Right ventricle myocardium inferior (tissue), 1 donor: ENCODE measurements at regions not wholly inside any gene's neighbourhood (a gene's known extent, or its start where the extent isn't known, plus 50 kb on each side); places are given as distances from the start of the nearest gene placed in this dataset.
A peak's percentile ranks its signal among the peaks of the same experiment; 100 is the strongest.
"Not testable (repeated sequence)": the region's sequence is repeated elsewhere in the genome, so short reads cannot be mapped to it uniquely, and the experiment has no call there.

ENCODE experiments used
- ATAC-seq: fragments of 200-7000 bp; cut with Tn5 transposase; one replicate; pipeline ENCODE4 v1.9.1; 2020; ENCODE audit warnings: mild to moderate bottlenecking, moderate library complexity
- DNase-seq: peaks from one replicate; pipeline ENCODE4 v3.0.0; 2021; ENCODE audit errors: missing footprints
- intact Hi-C: fragments of 100-400 bp; cut with DNase I; formaldehyde crosslinking; loops from one replicate; pipeline ENCODE4 v1.11.0; 2022
- donor health status: DM: no; HTN: yes; CAD: no; lungs with severe emphysema.

- ATAC-seq (no peak), DNase-seq (no peak)
- intact Hi-C loops = no loop called here
These were observed 495.3 kb downstream of the CCDC171 start for GRCh38 chr9:16048129-16048528.

GRCh38 chr9:16052146-16052545 lies 499.3 kb downstream of the CCDC171 start:
- DNase-seq = no peak
- no peak for ATAC-seq
- intact Hi-C loops = no loop called here

DNA sequence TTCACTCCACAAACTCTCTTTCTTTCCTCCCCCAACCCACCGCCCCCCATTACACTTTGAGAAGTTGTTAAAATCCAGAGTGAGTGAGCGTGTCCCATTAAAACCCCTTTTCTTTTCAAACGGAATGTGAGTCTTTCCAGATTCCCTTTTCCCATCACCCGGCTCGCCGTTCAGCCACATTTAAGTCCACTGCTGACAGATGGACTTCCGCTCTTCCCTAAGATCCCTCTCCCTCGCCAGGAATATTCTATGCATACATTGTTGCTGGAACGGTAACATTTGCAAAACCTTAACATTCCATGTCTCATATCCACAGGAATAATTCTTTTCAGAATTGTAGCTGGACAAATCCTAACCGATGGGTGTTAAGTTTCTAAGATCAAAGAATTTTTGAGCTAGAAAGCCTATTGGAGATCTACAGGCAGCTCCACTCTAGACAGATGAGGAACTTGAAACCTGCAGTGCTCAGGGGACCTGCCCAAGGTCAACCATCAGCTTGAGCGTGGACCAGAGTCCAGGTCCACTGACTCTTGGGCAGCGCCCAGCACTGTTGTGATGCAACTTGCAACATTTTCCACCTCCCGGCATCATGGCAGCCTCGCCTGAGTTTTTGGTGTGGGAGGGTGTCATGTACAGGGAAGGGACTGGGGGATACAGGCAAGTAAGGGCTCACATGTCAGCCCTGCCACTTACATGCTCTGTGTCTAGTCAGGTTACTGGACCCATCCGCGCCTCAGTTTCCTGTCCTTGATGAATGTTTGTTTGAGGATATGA lies 500.1 kb downstream of the CCDC171 start:
- intact Hi-C loops = no loop called here
- ATAC-seq (no peak), DNase-seq (no peak)

- ATAC-seq = no peak
- intact Hi-C loops = no loop called here
- no peak for DNase-seq
These were observed 504.7 kb downstream of the CCDC171 start for GRCh38 chr9:16057541-16057940.

DNA sequence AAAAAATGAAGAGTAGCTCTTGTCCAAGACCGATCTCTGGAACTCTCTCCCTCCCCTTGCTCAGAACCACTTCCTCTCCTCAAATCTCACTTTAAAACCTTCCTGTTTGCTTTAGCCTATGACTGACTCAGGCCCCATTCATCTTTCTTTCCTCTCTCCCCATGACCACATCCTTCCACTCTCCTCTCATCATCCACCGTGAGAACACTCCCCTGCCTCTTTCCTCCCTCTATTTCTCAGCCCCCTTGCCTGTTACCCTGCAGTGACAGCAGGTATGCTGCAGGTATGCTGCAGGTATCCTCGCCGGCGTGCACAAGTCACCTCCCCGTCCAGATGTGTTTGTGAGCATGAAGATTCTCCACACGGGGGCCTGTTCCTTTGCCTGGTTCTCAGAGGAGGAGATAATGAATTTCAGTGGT lies 505.3 kb downstream of the CCDC171 start:
- no peak for ATAC-seq
- DNase-seq = no peak
- intact Hi-C loops = no loop called here

DNA sequence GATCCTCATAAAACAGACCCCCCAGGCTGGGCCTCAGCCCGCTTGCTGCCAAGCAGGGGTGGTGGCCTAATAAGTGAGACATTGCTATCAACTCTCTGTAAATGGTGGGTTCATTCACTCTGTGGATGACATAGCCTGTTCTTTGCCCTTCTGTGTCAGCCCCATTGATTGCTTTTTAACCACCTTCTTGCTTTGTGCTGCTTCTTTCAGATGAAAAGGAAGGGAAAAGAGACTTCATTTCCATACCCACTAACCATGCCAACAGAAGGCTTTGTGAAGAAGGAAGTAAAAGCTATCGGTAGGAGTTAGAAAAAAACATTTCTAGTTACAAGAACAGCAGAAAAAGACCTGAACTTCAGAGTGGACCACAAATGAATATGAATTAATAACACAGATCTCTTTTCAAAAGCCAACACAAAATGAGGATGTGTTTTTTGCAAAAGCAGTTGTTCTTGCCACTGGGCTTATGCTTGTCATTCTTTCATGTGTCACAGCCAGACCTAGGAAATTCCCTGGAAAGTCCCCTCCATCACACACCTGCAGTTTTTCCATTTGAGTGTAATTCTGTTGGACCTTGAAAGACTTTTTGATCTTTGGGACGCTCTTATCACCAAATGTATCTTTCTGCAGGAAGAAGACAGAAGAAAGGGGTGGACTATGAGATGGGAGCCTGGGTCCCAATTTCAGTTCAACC lies 507.7 kb downstream of the CCDC171 start:
- DNase-seq (no peak), ATAC-seq (no peak)
- intact Hi-C loops = no loop called here

DNA sequence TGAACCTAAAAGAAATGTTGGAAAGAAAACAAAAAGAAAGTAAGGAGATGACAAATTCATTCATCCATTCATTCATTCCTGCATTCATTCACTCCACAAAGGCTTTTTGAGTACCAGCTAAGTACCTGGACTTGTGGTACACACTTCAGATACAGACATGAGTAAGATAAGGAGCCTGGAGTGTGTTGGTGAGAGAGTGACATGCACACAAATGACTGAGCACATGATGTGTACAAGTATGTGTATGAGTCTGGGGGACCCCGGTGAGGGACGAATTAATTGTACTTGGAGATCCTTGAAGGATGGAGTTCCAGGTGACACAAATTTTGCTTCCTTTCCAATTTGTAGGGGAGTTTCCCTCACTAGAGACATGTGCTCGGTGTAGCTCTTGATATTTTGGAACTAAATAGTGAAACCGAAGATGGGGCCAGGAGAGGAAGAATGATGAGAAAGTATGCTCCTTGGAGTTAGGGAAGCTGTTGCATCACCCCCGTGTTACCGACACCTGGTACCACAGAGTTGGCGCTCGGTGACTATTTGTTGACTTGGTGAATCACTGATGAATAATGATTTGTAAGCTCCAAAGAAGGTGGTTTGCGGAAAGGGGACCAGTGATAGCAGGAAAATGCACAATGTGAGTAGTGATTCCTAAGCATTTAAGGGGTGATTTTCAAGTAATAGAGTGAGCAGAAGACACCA lies 509.8 kb downstream of the CCDC171 start:
- no peak for DNase-seq
- intact Hi-C loops = no loop called here
- ATAC-seq = no peak

DNA sequence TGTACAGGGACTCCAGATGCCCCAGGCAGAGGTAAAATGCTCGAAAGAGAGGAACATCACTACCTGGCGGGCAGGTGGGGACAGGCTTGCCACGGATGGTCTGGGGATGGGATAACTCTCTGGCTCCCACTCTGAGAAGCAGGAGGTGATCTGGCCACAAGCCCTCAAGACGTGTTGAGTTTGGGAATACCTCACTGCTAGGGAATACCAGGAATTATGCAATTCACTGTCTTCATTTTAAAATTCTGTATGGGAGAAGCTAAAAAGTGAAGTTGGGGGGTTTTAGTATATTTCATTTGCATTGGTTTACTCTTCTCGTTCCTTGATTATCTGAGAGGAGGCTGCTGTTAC lies 510.4 kb downstream of the CCDC171 start:
- intact Hi-C loops = no loop called here
- ATAC-seq = no peak

GRCh38 chr9:16064771-16065170 lies 511.9 kb downstream of the CCDC171 start:
- DNase-seq (no peak), ATAC-seq (no peak)
- intact Hi-C loops = no loop called here

More for the DNA sequence above, 510.4 kb downstream of the CCDC171 start:
- no peak for DNase-seq

DNA sequence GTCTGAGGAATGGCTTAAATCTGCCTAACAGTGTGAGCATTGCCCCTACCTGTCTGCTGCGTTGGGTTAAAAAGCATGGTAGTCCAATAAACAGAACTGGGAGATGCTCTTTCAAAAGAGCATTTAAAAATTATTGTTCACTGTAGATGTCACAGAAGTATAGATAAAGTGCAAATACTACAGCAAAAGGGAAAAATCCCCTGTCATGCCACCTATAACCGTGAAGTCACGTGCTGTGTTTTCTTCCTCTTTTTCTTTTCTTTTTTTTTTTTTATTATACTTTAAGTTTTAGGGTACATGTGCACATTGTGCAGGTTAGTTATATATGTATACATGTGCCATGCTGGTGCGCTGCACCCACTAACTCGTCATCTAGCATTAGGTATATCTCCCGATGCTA lies 513.4 kb downstream of the CCDC171 start:
- ATAC-seq, intact Hi-C loops, DNase-seq: not testable (repeated sequence)

- ATAC-seq (no peak), DNase-seq (no peak)
- intact Hi-C loops = no loop called here
These were observed 515.6 kb downstream of the CCDC171 start for GRCh38 chr9:16068476-16068875.

- DNase-seq (no peak), ATAC-seq (no peak)
- intact Hi-C loops = no loop called here
These were observed 516.4 kb downstream of the CCDC171 start for GRCh38 chr9:16069249-16069648.

DNA sequence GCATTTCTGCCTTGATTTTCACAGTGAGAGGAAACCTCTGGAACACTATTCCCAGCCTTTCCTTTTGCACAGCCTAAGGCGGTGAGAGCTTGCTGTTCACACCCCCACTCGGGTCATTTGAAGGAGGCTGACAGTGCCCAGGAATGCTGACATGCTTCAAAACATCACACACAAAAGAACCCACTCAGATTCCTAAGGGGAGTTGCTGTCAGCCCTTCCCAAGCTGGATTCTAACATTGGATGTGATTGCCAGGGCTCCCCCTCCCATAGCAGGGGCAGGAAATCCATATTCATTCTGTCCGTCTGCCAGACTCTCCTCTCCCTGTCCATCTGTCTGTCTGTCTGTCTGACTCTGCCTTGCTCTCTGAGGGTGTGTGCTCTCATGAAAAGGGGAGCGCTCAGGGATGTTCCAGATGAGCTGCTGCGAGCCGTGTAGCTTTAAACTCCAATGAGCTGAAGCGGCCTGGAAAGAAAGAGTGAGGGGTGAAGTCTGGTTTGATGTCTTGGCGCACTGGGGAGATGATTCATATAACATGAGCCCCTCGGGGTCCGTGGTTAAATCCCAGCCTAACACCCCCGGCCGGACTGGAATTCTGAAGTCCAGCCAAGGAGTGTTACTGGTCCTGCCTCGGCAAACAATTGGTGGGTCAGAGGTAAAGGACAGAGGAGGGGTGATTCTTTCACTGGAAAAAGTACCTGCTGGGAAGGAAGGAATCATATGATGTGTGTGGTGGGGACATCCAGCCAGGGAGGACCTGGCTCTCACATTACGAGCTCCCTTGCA lies 517.0 kb downstream of the CCDC171 start:
- intact Hi-C loops = no loop called here
- DNase-seq = no peak
- no peak for ATAC-seq

GRCh38 chr9:16070455-16071145 lies 517.8 kb downstream of the CCDC171 start:
- no peak for DNase-seq
- no peak for ATAC-seq
- intact Hi-C loops = no loop called here

DNA sequence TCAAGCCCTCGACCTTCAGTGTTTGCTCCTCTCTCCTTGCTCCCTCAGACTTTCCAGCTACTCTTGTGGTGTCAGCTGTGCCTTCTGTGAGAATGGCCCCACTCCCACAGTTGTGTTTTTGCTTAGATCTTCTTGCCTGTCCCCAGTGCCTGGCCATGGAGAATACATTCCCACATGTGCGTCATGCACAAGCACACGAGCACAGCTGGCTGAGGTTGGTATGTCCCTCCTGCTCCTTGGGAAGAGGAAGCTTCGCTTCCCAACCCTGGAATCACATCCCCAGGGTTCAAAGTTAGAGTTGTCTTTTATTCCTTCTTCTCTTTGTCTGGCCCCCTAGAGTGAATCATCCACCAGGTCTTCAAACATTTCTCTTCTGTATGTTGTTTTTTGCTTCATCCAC lies 518.6 kb downstream of the CCDC171 start:
- intact Hi-C loops = no loop called here
- DNase-seq = no peak
- ATAC-seq = no peak

GRCh38 chr9:16074963-16075362 lies 522.1 kb downstream of the CCDC171 start:
- intact Hi-C loops = no loop called here
- peak; percentile 31 for ATAC-seq
- no peak for DNase-seq

- intact Hi-C loops = no loop called here
- DNase-seq (no peak), ATAC-seq (no peak)
These were observed 522.9 kb downstream of the CCDC171 start for GRCh38 chr9:16075696-16076095.

DNA sequence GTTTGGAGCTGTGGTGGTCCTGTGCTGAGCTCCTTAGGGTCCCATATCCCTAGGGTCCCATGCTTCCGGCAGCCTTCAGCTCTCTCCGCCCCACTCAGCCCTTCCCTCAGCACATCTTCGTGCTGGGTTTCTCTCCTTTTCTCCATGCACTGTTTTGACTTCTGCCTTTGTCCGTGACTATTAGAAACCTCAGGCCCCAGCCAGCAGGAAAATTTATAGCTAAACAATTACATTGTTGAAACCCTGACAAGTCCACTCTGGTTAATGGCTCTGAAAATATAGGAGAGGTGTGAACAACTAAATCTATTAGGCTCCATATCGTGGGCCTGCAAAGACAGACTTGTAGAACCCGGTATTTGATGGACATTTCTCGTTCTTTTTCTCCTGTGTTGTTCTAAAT lies 523.7 kb downstream of the CCDC171 start:
- ATAC-seq (no peak), DNase-seq (no peak)
- intact Hi-C loops = no loop called here

DNA sequence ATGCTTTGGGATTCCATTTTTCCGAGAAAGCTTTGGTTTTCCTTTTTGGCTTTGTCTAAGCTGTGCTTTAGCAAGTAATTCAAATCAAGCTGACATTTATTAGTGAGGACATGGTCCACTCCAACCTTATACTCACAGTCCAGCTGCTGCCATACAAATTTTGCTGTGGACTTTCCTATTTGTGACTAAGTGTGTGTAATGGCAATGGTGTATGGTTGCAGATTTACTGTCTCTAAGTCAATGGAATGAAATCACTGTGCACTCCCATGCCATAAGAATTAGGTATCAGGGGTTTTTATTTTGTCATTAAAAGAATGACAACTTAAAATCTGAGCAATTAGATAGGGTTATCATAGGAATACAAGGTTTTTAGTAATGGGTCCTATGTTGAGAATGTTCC lies 530.0 kb downstream of the CCDC171 start:
- ATAC-seq = no peak
- intact Hi-C loops = no loop called here

More for the DNA sequence above, 530.0 kb downstream of the CCDC171 start:
- DNase-seq = no peak
